ENCODE measurements at regions not wholly inside any gene's neighbourhood (a gene's known extent, or its start where the extent isn't known, plus 50 kb on each side); places are given as distances from the start of the nearest gene placed in this dataset.
"Not testable (repeated sequence)": the region's sequence is repeated elsewhere in the genome, so short reads cannot be mapped to it uniquely, and the experiment has no call there.

GRCh38 chr2:57493966-57494365 lies 552.6 kb upstream of the VRK2 start:
- TF ChIP-seq EZH2 (IDR thresholded peaks at IDR 0.05; ENCODE audit: borderline replicate concordance); CTCF (IDR thresholded peaks at IDR 0.05; ENCODE audit: poor library complexity): not testable (repeated sequence)

Data from hepatocyte (in vitro differentiated cells).